HepG2 (cell line): ENCODE measurements at regions not wholly inside any gene's neighbourhood (a gene's known extent, or its start where the extent isn't known, plus 50 kb on each side); places are given as distances from the start of the nearest gene placed in this dataset.

ENCODE experiments used
- ATAC-seq: fragments of 200-7000 bp; cut with Tn5 transposase; 3 replicates; pipeline ENCODE4 v1.9.1; 2020; ENCODE audit warnings: mild to moderate bottlenecking, moderate library complexity
- BruUV-seq: library from RNA; stranded (reverse); fragments of 400-500 nt; replicated peaks from 2 replicates; lab custom pipeline; 2021; lab: Mats Ljungman, UMichigan
- CTCF ChIA-PET: fragments of 300-600 bp; formaldehyde crosslinking; extraction: SDS; loops from one replicate; lab custom pipeline; 2021; ENCODE audit warnings: low total read pairs, inconsistent platforms, low intra/inter-chr PET ratio; lab: Yijun Ruan, JAX
- POLR2A ChIA-PET: fragments of 350-600 bp; sonication (Branson Sonifier 250); formaldehyde crosslinking; loops from one replicate; lab custom pipeline; 2020; ENCODE audit warnings: antibody characterized with exemption, inconsistent platforms; lab: Yijun Ruan, JAX
- DNase-seq: peaks from one replicate; pipeline ENCODE4 v3.0.0-alpha.2; 2015; ENCODE audit warnings: low spot score
- FAIRE-seq: peaks from 3 replicates; lab custom pipeline; 2011; peaks lifted over from hg19 to GRCh38; lab: Jason Lieb, UNC
- H2AFZ ChIP-seq: one replicate; pipeline ENCODE4 v1.6.1; 2011; ENCODE audit warnings: low read length, inconsistent platforms
- H3K27ac ChIP-seq: fragments of 300-600 bp; 3 replicates; pipeline ENCODE4 v1.8.0; 2011; ENCODE audit warnings: mixed run types, mild to moderate bottlenecking, mixed read lengths, low read length, inconsistent platforms; ENCODE audit not compliant: insufficient read depth; ENCODE audit errors: extremely low read length
- H3K27me3 ChIP-seq, 2 experiments: fragments of 200-600 bp in 1 of 2; 2 replicates in 1 of 2; 3 replicates in 1 of 2; pipeline versions ENCODE4 v1.6.0 to v1.8.0; 2011; ENCODE audit warnings: low read length in 2 of 2, mild to moderate bottlenecking in 2 of 2, moderate library complexity in 2 of 2, inconsistent platforms in 1 of 2; ENCODE audit not compliant: insufficient read depth in 2 of 2, control insufficient read depth in 1 of 2
- H3K36me3 ChIP-seq, 2 experiments: fragments of 200-600 bp in 1 of 2; replicated peaks in 1 of 2; 2 replicates in 1 of 2; 3 replicates in 1 of 2; pipeline versions ENCODE4 v1.5.1 to v1.8.0; 2011; ENCODE audit warnings: low read length in 2 of 2, inconsistent platforms in 1 of 2; ENCODE audit not compliant: insufficient read depth in 2 of 2, control insufficient read depth in 1 of 2
- H3K4me1 ChIP-seq: 2 replicates; pipeline ENCODE4 v1.5.1; 2012; ENCODE audit warnings: low read length, inconsistent platforms; ENCODE audit not compliant: insufficient read depth
- H3K4me2 ChIP-seq: 2 replicates; pipeline ENCODE4 v1.6.0; 2011; ENCODE audit warnings: low read depth, low read length, inconsistent platforms
- H3K4me3 ChIP-seq, 3 experiments: fragments of 200-600 bp in 1 of 3; sonication (generic), shearing (Covaris generic) in 1 of 3; replicated peaks in 1 of 3; 2 replicates each; pipeline ENCODE4 v1.5.1; 2011 to 2016; ENCODE audit warnings: low read length in 3 of 3, inconsistent platforms in 2 of 3, low read depth in 2 of 3, mild to moderate bottlenecking in 2 of 3, control low read depth in 1 of 3, mixed read lengths in 1 of 3; ENCODE audit not compliant: insufficient read depth in 1 of 3
- H3K79me2 ChIP-seq: one replicate; pipeline ENCODE4 v1.6.1; 2011; ENCODE audit warnings: low read length, inconsistent platforms; ENCODE audit not compliant: insufficient read depth
- H3K9ac ChIP-seq: 2 replicates; pipeline ENCODE4 v1.6.0; 2011; ENCODE audit warnings: mild to moderate bottlenecking, low read depth, low read length, inconsistent platforms; ENCODE audit not compliant: insufficient read depth
- H3K9me3 ChIP-seq: 2 replicates; pipeline ENCODE4 v1.5.1; 2012; ENCODE audit warnings: mild to moderate bottlenecking, low read length
- H4K20me1 ChIP-seq: 2 replicates; pipeline ENCODE4 v1.6.0; 2011; ENCODE audit warnings: inconsistent platforms, mild to moderate bottlenecking, low read length, moderate library complexity; ENCODE audit not compliant: insufficient read depth
- NCOA2 ChIP-seq: sonication (generic); formaldehyde crosslinking; IDR thresholded peaks from 2 replicates; pipeline ENCODE4 v1.8.0; 2022; ENCODE audit warnings: inconsistent platforms
- ZBTB21 ChIP-seq: sonication (generic); formaldehyde crosslinking; IDR thresholded peaks from 2 replicates; pipeline ENCODE4 v1.4.0; 2020; ENCODE audit warnings: missing genetic modification reagents
- WGBS: methylation state at CpG from one replicate; pipeline ENCODE4 v1.1.6; 2017; ENCODE audit warnings: low lambda C conversion rate; 5-methylcytosine and 5-hydroxymethylcytosine counted together
- in situ Hi-C: cut with HindIII; loops from 2 replicates; pipeline ENCODE4 v1.10.0; 2017; ENCODE audit warnings: low pct_unique_long_range_greater_than_20kb; ENCODE audit not compliant: extremely low pct_ligation_motif_present
- intact Hi-C: fragments of 100-400 bp; cut with micrococcal nuclease; formaldehyde crosslinking; loops from one replicate; pipeline ENCODE4 v1.10.0; 2022; ENCODE audit not compliant: unreplicated experiment
- TF ChIP-seq, protein P1 (sequence below): sonication (generic); formaldehyde crosslinking; IDR thresholded peaks from 2 replicates; pipeline ENCODE4 v1.5.0; 2020; ENCODE audit warnings: mild to moderate bottlenecking, missing genetic modification reagents
- TF ChIP-seq, protein P2 (sequence below): sonication (generic); formaldehyde crosslinking; IDR thresholded peaks from 2 replicates; pipeline ENCODE4 v1.8.1; 2022; ENCODE audit warnings: mild to moderate bottlenecking, missing genetic modification reagents
- TF ChIP-seq, protein P3 (sequence below): sonication (generic); formaldehyde crosslinking; IDR thresholded peaks from 2 replicates; pipeline ENCODE4 v1.8.0; 2022; ENCODE audit warnings: missing genetic modification reagents, mild to moderate bottlenecking, moderate library complexity, borderline replicate concordance

DNA sequence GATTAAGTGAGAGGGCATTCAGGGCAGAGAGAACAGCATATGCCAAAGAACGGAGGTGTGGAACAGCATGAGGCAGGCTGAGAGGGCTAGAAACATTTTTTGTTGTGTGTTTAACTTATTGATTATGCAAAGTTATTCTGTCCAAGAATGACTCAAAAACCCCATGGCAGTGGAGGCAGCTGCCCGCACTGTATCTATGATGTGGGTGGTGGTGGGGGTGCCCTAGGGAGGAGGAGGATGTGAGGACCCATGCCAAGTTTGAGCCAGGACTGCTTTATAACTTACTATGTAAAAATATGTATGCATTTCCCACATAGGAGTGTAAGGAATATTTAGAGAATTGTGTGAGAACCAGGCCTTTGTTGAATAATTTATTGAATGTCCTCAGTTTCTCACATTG lies 85.4 kb upstream of the GNAZ start:
- Histone ChIP-seq H3K27ac (no peak overlapping the region), H3K4me3 (no peak overlapping the region), H3K9me3 (peaks cover 19% of the 10 kb centered on the region), H3K79me2 (no peaks in the 10 kb centered on the region), H3K4me2 (no peak overlapping the region), H3K36me3 (no peaks in the 10 kb centered on the region), H3K4me1 (no peaks in the 10 kb centered on the region), H3K9ac (no peak overlapping the region), H3K27me3 (peaks cover 2 to 13% of the 10 kb centered on the region in 2 experiments; a peak in 3 of 5 replicates), H2AFZ (no peak overlapping the region), H4K20me1 (no peaks in the 10 kb centered on the region)
- in situ Hi-C loops (no loop called here), intact Hi-C loops (no loop called here)
- CTCF ChIA-PET = no interaction called here
- BruUV-seq = no TSS peak
- POLR2A ChIA-PET = no interaction called here
- FAIRE-seq (no peak), ATAC-seq (no peak), DNase-seq (no peak)
- TF ChIP-seq ZBTB21 (no peak), NCOA2 (no peak)
- TF ChIP-seq, protein P1, sequence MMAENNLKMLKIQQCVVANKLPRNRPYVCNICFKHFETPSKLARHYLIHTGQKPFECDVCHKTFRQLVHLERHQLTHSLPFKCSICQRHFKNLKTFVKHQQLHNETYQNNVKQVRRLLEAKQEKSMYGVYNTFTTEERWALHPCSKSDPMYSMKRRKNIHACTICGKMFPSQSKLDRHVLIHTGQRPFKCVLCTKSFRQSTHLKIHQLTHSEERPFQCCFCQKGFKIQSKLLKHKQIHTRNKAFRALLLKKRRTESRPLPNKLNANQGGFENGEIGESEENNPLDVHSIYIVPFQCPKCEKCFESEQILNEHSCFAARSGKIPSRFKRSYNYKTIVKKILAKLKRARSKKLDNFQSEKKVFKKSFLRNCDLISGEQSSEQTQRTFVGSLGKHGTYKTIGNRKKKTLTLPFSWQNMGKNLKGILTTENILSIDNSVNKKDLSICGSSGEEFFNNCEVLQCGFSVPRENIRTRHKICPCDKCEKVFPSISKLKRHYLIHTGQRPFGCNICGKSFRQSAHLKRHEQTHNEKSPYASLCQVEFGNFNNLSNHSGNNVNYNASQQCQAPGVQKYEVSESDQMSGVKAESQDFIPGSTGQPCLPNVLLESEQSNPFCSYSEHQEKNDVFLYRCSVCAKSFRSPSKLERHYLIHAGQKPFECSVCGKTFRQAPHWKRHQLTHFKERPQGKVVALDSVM (CRISPR knock-in tag) = no peak
- TF ChIP-seq, protein P2, sequence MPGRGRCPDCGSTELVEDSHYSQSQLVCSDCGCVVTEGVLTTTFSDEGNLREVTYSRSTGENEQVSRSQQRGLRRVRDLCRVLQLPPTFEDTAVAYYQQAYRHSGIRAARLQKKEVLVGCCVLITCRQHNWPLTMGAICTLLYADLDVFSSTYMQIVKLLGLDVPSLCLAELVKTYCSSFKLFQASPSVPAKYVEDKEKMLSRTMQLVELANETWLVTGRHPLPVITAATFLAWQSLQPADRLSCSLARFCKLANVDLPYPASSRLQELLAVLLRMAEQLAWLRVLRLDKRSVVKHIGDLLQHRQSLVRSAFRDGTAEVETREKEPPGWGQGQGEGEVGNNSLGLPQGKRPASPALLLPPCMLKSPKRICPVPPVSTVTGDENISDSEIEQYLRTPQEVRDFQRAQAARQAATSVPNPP (CRISPR knock-in tag) = no peak
- 81% methylated on average over 2 of the region's 2 CpGs for WGBS

DNA sequence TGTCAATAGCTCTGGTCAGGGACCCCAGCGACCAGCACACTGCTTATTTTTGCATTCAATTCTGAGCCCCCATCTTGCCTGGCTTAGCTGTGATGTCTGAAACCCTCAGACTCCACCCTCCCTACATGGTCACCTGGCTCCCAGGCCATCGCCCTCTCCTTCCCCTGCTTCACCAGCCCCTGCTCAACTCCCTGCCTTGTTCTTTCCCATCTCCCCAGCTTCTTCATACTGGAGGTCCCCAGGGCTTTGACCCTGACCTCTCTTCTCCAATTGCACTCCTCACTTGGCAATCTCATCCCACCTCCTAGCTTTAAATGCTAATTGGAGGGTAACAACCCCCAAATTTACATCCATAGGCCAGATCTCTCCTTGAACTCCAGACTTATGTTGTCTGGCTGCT lies 84.3 kb upstream of the GNAZ start:
- H2AFZ ChIP-seq = no peak overlapping the region
- in situ Hi-C loops (no loop called here), intact Hi-C loops (no loop called here)
- FAIRE-seq = no peak
- H3K27me3 ChIP-seq = peaks cover 2 to 13% of the 10 kb centered on the region in 2 experiments; a peak in 3 of 5 replicates
- ChIA-PET POLR2A (no interaction called here), CTCF (no interaction called here)
- no peak overlapping the region for H3K4me3 ChIP-seq
- BruUV-seq = no TSS peak
- H3K9ac ChIP-seq = no peak overlapping the region
- no peak for ATAC-seq
- no peaks in the 10 kb centered on the region for H3K36me3 ChIP-seq
- H4K20me1 ChIP-seq = no peaks in the 10 kb centered on the region
- no peak for DNase-seq
- TF ChIP-seq, protein P3, sequence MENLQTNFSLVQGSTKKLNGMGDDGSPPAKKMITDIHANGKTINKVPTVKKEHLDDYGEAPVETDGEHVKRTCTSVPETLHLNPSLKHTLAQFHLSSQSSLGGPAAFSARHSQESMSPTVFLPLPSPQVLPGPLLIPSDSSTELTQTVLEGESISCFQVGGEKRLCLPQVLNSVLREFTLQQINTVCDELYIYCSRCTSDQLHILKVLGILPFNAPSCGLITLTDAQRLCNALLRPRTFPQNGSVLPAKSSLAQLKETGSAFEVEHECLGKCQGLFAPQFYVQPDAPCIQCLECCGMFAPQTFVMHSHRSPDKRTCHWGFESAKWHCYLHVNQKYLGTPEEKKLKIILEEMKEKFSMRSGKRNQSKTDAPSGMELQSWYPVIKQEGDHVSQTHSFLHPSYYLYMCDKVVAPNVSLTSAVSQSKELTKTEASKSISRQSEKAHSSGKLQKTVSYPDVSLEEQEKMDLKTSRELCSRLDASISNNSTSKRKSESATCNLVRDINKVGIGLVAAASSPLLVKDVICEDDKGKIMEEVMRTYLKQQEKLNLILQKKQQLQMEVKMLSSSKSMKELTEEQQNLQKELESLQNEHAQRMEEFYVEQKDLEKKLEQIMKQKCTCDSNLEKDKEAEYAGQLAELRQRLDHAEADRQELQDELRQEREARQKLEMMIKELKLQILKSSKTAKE (CRISPR knock-in tag) = no peak
- H3K79me2 ChIP-seq = no peaks in the 10 kb centered on the region
- H3K9me3 ChIP-seq = peaks cover 16% of the 10 kb centered on the region
- H3K27ac ChIP-seq = no peak overlapping the region
- no peak overlapping the region for H3K4me2 ChIP-seq
- H3K4me1 ChIP-seq = no peaks in the 10 kb centered on the region
- WGBS = 4% methylated on average over 2 of the region's 2 CpGs
